T-helper 1 cell (primary cell): ENCODE measurements at regions not wholly inside any gene's neighbourhood (a gene's known extent, or its start where the extent isn't known, plus 50 kb on each side); places are given as distances from the start of the nearest gene placed in this dataset.

Experiments used
- DNase-seq, 5 donors: peaks; one replicate each; pipeline ENCODE4 v3.0.0-alpha.2; 2012 to 2020

DNA sequence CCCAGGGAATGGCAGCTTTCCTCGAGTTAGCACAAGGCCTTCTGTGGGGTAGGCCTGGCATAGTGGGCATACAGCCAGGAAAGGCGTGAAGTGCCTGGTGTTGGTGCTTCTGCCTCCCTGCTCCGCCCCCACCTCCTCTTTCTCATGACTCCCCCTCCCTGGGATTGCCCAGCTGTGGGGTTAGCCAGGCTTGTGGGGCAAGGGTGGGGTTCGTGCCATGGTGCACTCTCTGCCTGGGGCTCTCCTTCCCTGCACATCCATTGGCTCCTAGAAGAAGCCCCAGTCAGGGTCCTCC is 236.8 kb upstream of the NCAM1 start:
- DNase-seq, result no peak

DNA sequence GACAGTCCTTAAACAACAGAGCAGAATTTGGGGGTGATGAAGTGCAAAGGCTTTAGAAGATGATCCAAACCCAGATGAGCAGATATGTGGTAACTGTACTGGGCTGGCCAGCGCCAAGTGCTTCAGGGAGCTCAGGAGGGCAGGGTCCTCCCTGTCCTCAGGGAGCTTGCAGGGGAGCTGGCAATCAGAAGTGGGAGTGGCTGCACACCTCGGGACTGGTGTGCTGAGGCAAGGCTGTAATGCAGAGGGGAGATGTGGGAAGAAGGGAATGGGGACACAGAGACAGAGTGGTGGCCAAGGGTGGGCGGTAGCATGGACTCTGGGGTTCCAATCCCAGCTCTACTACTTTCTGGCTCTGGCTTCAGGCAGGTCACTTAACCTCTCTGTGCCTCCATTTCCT is 235.6 kb upstream of the NCAM1 start:
- DNase-seq, result no peak

DNA sequence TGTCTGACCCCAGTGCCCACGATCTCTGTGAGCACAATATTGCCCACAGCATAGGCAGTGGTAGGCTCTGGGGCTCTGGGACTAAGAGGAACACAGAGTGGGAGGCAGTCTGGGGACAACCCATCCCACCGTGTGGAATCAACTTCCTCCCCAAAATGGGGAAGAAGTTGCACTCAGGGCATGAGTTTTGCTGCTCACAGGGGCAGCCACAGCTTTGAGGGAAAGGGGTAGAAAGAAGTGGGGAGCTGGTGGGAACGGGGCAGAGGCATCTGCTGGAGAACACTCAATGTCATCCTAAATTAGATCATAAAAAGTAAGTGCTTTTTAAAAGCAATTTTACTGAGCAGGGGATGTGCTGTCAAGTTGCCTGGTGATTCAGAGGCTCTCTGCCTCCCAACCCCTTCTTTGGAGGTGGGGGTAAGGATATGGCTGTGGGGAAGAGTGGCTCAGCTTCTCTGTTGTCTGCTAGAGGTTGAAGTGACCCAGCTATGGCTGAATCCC is 233.8 kb upstream of the NCAM1 start:
- DNase-seq, result no peak

DNA sequence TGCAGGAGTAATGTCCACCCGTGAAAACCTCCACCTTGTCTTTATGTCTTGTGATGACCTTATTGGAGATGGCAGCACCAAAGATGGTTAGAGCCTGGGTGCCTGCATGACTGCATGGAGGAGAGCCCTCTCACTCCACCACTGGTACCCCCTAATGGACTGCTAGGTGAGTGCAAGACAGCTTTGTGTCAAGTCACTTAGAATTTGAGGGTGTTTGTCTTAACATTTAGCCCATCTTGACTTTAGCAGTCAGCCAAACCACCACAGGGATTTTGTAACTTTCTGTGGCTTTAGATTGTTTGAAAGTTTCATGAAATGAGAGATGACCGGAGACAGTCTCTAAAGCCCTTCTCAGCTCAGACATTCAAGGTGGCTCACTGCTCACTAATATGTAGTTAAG is 232.9 kb upstream of the NCAM1 start:
- no peak for DNase-seq

DNA sequence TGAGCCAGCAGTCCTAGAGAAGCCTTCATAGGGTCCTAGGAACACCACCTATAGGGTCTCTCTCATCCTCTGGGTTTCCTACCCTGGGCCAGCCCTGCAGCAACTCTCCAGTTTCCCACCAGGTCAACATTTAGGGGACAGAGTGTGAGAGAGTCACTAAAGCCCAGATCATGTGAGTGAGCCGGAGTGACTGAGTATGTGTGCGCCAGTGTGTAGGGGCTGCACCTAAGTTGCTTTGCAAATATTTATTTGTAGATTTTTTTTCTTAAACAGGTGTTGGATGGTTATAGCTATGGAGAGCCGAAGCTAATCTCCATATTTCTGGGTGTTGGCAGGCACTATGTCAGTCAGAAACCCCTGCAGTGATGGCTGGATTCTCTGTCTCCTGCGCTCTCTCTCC is 232.5 kb upstream of the NCAM1 start:
- no peak for DNase-seq

DNA sequence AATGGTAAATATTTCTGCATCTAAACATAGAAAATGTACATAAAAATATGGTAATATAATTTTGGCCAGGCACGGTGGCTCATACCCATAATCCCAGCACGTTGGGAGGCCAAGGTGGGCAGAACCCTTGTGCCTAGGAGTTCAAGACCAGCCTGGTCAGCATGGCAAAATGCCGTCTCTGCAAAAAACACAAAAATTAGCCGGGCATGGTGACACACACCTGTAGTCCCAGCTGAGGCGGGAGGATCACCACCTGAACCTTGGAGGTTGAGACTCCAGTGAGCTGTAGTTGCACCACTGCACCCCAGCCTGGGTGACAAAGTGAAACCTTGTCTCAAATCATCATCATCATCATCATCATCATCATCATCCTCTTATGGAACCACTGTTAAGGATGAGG is 230.6 kb upstream of the NCAM1 start:
- no peak for DNase-seq

DNA sequence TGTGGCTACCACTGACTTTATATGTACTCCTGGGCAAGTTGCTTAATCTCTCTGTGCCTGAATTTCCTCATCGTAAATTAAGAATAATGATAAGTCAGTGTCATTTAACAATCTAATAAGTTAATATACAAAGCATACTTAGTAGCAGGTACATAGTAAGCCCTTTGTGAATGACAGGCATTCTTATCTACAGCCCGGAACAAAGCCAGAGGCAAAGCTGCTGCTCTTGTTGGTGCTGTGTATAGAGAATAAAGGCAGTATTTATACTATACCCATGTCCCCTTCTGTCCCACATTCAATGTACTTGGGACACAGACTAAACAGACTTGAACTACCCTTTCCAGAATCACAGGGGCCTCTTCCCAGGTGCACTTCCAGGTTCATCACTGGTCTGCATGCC is 229.7 kb upstream of the NCAM1 start:
- DNase-seq, result no peak

DNA sequence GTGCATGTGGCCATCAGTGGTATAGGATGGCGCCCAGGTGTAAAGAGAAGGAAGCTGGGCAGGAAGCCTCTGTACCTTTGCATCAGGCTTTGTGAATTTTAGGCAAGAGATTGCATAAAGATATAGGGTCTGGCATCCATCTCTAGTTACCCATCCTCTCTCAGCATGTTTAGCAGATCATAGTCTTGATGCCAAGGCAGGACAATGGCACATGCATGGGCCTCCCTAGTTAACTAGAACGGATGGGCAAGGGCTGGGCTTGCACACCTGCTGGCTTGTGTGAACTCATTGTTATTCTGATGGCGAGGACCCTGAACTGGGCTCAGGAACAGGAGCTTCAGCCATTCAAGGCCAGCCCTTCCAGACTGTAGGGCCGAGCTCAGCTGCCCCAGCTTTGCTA is 229.2 kb upstream of the NCAM1 start:
- no peak for DNase-seq

DNA sequence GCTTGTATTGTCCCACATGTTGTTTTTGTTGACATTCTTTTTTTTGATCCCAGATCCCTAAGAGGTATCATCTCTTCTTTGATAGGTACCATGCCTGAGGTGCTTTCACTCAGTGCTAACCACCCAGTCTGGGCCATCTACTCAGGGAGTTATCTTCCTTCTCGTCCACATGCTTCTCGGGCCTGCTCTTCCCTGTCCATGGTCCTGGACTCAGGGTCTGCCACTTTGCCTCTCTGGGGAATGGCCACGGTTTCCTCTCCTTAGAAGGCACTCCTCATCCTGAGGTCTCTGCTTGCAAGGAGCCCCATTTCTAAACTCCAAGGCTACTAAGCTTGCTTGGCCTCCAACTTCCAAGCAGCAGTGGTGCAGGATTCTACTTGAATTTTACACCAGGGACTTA is 227.0 kb upstream of the NCAM1 start:
- no peak for DNase-seq

DNA sequence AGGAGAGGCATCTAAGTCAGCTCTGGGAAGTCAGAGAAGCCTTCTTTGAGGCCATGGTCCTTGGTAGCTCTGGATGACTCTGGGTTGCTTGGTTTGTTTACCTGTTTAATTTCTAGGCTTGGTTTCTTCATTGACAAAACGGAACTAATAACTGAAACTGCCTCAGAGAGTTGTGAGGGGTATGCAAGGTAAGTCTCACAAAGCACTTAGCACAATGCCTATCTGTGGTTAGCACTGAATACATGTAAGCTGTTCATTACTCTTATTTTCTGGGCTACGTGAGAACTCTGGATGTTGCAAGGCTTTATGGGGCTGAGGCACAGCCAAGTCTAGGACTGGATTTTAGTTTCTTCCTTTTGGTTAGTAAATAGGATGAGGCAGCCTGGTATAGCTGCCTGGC is 225.8 kb upstream of the NCAM1 start:
- DNase-seq, result no peak

DNA sequence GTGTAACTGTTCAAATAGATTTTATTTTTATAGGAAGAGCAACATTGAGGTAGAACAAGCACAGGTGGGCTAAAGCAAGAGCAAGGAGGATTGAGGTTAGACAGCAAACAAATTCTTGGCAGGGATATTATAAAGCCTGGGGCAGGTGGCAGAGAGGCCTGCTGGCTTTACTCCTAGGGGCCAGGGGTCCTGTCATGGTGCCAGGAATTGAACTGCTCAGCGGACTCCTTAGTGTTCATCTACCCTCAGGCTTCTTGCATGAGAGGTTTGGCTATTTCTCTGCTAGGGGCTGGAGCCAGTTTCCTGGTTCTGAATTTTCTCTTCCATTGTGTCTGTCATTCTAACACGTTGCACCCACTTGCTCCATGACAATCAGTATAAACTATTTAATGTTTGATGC is 217.2 kb upstream of the NCAM1 start:
- DNase-seq, result no peak

DNA sequence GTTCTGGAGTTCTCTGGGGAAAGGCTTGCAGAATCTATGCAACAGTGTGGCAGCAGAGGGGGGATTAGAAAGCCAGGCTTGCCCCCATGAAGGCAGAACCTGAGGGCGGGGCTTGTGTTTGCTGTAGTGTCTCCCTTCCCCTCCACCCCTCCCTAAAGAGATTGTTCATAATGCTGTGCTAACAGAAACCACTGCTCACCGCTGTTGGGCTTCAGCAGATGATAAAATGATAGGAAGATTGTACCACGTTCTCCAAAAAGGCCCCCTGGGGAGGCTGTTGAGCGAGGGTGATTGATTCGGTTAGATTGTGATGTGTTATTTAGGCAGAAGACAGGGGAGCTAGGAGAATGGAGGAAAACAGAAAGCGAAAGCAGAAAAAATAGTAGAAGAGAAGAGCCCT is 215.2 kb upstream of the NCAM1 start:
- DNase-seq, result no peak

DNA sequence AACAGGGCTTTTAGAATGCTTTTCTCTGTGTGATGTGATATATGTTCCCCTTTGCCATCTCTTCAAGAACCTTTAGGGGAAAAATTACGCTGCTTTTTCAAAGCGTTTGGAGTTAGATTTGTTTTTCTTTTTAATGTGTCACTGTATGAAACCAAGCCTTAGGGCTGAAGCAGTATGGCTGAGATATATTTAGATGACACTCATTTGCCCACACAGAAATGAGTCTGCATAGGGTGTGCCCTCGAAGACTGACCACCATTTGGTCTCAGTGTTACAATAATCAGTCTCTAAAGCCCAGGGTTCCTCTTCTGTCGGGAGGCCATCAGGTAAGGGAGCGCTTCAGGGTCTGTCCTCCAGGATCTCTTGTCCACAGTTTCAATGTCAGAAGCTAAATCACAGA is 213.0 kb upstream of the NCAM1 start:
- DNase-seq, result no peak

DNA sequence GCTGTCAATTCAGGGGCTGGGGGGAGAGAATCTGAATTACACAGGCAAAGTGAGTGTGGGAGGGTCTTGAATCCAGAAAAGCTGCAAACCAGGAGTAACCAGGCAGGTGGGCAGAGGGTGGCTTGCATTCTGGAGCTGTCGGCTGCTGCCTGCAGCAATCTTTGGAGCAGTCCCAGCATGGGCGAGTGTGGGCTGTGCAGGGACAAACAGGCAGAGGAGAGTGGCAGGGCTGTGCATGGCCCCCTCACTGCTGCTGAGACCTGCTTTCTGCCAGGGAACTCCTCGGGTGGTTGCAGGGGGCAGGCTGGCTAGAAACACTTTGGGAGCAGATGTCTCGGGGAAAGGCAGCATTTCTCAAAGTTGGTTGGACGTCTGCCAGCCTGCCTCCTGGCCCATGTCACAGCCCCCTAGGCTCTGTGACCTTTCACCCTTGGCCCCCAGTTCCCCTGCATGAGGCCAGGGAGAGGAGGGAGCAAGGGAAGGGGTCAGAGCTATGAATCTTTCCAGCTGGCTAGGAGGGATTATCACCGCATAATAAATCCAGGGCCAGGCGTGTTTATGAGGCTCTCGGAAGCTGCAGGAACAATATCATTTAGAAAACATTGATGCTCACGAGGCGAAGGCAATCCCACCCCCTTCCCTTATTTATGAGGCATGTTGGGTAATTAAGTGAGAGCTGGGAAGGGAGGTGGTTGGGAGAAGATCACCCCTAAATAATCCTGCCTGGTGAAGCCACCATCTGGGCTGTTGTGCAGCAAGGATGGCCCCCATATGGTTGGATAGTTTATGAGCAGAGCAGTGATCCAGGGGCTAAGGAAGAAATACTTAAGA is 212.3 kb upstream of the NCAM1 start:
- DNase-seq, result no peak

DNA sequence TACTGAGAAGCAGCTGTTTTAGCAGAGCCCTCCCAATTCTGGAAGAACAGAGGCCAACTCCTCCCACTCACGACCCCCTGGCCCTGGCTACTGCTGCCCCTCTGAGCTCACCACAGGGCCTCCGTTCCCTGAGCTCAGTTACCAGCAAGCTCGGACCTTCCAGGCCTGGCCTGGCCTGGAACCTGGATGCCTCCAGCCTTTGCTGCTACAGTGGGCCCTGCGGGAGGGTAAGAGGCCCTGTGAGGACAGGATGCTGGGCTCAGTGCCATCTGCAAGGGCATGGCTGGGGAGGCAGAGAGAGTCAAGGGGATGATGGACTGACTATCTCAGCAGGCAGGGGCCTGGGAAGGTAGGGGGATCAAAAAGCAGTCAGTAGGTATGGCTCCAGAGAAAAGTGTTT is 209.9 kb upstream of the NCAM1 start:
- DNase-seq, result no peak

DNA sequence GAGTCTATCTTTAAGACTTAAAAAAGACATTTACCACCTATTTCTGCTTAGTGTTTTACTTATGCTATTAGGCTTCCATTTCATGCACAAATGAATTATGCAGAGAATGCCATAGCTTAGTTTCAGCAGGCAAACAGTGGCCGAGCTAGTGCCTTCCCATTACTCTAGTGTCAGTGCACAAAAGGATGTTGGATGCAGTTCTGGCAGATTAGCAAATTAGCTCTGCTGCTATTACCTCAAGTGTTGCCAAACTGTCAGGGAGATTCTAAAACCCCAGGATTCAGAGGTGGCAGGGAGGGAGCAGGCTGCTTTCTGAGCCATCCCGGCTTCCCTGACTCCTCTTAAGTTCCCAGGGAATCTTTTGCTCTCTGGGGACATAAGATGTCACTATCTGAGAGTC is 209.4 kb upstream of the NCAM1 start:
- no peak for DNase-seq

DNA sequence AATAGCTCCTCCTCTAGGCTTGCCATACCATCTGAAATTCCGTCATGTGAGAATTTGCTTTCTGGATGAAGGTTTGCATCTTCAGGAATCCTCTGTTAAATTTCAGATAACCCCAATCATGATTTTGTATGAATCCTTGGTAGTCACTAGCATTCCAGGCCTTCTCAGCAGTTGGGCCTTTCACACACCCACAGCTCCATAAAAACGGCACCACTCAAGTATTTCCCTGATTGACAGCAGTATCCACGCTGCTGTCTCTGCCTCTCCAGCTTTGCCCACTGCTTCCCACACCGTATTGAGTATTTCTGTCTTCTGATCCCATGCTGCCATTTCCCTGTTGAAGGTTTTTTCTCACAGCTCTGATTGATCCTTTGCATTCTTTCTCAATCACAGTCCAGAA is 208.7 kb upstream of the NCAM1 start:
- no peak for DNase-seq

DNA sequence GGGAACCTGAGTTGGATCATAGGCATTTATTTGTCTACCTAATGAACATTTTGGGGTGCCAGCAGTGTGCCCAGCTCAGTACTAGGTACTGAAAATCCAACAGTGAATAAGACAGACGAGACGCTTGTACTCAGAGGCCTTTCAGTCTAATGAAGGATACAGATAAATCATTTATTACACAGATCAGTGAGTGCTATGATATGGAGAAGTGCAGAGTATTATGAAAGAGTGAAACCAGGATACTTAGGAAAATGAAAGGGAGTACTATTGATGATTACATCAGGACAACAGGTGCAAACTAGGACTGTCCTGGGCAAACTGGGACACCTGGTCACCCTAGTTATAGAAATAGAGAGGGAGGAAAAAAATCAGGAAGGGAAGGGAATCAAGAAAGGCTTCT is 207.5 kb upstream of the NCAM1 start:
- no peak for DNase-seq

DNA sequence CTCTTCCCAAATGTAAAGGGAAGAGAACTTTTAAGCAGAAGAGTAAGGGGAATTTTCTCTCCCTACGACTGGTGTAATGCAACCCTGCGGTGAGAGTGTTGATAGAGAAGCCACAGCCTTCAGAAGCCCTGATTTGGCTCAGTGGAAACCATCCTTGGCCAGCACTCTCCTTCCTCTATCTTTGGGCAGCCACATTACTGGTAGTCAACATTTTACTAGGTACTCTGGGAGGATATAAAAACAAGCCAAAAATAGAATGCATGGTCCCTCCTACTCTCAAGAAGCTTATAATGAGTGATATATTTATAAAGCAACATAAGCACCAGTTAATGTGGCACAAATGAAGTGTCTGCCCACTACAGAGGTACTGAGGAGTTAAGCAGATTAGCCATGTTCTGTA is 201.8 kb upstream of the NCAM1 start:
- no peak for DNase-seq

DNA sequence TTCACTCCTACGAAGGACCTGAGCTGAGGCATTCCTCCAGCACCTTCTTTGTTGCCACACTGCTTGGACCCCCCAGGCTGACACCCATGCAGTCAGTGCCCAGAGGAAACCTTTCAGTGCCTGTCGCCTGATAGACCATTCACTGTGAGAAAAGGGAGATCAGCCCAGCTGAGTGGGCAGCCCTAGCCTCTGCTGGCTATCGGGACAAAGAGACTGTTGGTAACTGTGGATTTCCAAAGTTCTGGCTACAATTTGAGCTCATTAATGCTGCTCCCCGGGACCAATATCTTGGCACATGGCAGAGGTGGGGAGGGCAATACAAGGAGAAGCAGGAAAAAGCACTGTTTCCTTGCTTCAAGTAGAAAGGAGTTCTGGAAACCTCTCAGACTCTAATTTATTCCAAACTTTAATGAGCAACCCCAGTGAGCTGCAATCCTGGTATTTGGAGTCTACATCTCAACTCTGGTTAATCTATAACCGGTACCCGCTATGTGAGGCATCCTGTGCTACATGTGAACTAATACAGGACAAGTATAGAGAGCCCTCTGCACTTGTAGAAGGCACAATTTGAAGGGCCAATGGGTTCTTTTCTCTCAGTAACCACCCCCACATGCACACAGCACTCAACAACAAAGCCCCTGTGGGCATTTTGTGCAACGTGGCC is 200.7 kb upstream of the NCAM1 start:
- DNase-seq, result no peak

DNA sequence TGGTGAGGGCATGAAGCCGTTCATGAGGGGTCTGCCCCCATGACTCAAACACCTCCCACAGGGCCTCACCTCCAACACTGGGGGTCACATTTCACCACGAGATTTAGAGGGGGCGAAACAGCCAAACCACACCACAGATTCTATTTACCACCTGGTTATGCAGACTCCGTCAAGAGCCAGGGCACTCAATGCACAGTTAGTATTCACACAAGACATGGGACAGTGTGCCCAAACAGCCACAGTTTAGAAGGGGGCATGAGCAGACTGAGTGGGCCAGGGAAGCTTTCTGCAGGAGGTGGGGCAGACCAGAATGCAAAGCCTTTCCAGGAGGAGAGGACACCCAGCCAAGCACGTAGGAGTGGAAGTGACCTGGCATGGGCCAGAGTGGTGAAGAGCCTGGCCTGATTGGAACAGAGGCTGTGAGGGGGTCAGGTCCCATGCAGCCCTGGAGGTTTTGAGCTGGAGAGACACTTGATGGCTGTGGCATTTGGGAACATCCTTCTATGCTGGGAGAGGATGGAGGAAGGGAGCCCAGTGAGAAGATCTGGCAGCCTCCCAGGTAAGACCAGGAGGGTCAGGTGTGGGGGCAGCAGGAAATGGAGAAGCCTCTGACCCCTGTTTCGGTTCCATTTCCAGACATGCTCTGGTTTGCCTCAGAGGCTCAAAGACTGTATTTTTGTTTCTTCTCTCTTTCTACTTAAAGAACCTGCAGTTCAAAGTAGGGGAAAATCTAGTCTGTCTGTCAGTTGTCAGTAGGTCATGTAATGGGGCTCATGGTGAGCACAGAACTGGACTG is 199.1 kb upstream of the NCAM1 start:
- no peak for DNase-seq

DNA sequence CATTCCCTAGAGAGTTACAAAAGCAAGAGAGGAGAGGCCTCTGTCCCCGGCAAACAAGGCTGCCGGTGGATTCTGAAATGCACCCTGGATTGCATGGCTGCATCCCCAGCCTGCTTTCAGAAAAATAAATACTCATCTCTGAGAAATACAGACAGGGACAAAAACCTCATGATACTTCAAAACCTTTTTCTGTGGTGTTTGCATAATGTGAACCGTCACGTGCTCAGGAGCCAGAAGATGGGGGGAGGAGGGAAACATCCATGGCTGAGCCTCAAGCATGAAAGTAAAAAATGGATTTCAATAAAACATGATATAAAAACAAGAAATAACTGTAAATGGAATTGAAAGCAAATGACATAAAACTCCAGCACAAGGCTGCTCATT is 198.5 kb upstream of the NCAM1 start:
- no peak for DNase-seq

DNA sequence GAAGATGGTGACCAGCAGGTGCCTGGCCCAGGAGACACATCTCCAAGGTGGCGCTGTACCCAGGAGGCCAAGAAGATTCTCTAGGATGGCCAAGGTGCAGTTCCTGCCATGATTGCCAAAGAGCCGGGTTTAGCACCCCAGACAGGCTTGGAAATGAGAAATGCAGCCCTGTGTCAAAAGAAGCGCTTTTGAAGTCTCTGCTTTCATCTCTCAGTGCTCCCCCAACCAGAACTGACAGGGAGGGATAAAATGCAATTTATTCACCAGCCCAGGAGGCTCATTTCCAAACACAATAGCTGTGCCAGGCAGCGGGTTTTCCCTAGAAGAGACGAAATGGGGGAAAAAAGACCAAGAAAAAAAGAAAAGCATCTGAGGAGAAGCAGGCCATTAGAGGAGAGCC is 195.9 kb upstream of the NCAM1 start:
- no peak for DNase-seq

DNA sequence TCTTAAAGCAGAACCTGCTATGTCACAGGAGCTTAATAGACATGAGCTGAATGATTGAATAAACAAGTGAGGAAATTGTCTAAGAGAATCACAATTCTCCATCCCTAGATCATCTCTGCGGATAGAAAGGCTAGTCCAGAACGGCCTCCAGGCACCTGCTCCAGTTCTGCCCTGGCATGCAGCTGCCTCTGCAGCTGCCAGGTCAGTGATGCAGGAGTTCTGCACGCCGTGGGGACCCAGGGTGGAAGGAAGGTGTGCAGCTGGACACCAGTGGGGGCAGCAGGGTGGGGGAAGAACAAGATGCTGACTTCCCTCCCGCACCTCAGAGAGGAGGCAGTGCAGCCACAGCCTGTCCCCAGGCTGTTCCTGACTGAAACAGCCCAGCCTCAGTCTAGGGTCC is 192.1 kb upstream of the NCAM1 start:
- no peak for DNase-seq
